GM13977 (cell line): ENCODE measurements at regions not wholly inside any gene's neighbourhood (a gene's known extent, or its start where the extent isn't known, plus 50 kb on each side); places are given as distances from the start of the nearest gene placed in this dataset.
"Not testable (repeated sequence)": the region's sequence is repeated elsewhere in the genome, so short reads cannot be mapped to it uniquely, and the experiment has no call there.

Experiments
- DNase-seq: peaks from one replicate; pipeline ENCODE4 v3.0.0; 2012; ENCODE audit warnings: low spot score
- CTCF ChIP-seq: IDR thresholded peaks from 2 replicates; pipeline ENCODE4 v1.5.1; 2012; ENCODE audit warnings: mild to moderate bottlenecking, control low read depth; ENCODE audit not compliant: insufficient read depth; ENCODE audit errors: extremely low read depth, missing control alignments
- in situ Hi-C: fragments of 300-500 bp; cut with MboI; formaldehyde crosslinking; loops from one replicate; pipeline ENCODE4 v1.12.0; 2022; ENCODE audit warnings: low sequenced_read_pairs, low pct_unique_long_range_greater_than_20kb, mixed read lengths, inconsistent platforms; ENCODE audit not compliant: unreplicated experiment

GRCh38 chr16:35203636-35204035 lies 1744.2 kb downstream of the TP53TG3F start:
- TF ChIP-seq CTCF, result no peak
- DNase-seq, result no peak
- in situ Hi-C loops, result no loop called here

- DNase-seq, result no peak
- in situ Hi-C loops, result no loop called here
- no peak for TF ChIP-seq CTCF
Measured at GRCh38 chr16:35207059-35207999, 1747.9 kb downstream of the TP53TG3F start.

GRCh38 chr16:35208001-35208935 lies 1748.9 kb downstream of the TP53TG3F start:
- no peak for DNase-seq
- TF ChIP-seq CTCF, result no peak
- in situ Hi-C loops, result no loop called here

- DNase-seq, result no peak
- TF ChIP-seq CTCF, result no peak
- in situ Hi-C loops, result no loop called here
Measured at GRCh38 chr16:35210681-35211433, 1751.4 kb downstream of the TP53TG3F start.

GRCh38 chr16:35214840-35215239 lies 1755.4 kb downstream of the TP53TG3F start:
- in situ Hi-C loops, result no loop called here
- no peak for TF ChIP-seq CTCF
- DNase-seq, result no peak

GRCh38 chr16:35215287-35215686 lies 1755.9 kb downstream of the TP53TG3F start:
- no peak for DNase-seq
- no peak for TF ChIP-seq CTCF
- in situ Hi-C loops, result no loop called here

GRCh38 chr16:35216261-35216660 lies 1756.8 kb downstream of the TP53TG3F start:
- DNase-seq, in situ Hi-C loops: not testable (repeated sequence)
